SK-N-SH (cell line): ENCODE measurements at regions not wholly inside any gene's neighbourhood (a gene's known extent, or its start where the extent isn't known, plus 50 kb on each side); places are given as distances from the start of the nearest gene placed in this dataset.
"Not testable (repeated sequence)": the region's sequence is repeated elsewhere in the genome, so short reads cannot be mapped to it uniquely, and the experiment has no call there.

ENCODE experiments used
- CTCF ChIA-PET: fragments of 300-600, 350-600 bp; formaldehyde crosslinking; extraction: SDS; loops from one replicate; lab custom pipeline; 2021; lab: Yijun Ruan, JAX
- POLR2A ChIA-PET: fragments of 350-600 bp; sonication (Branson Sonifier 250); formaldehyde crosslinking; extraction: SDS; loops from one replicate; lab custom pipeline; 2020; ENCODE audit warnings: antibody characterized with exemption, inconsistent platforms; lab: Yijun Ruan, JAX
- DNase-seq: peaks from one replicate; pipeline ENCODE4 v3.0.0; 2012
- H2AFZ ChIP-seq: fragments of 200-600 bp; sonication (generic); 2 replicates; pipeline ENCODE4 v1.8.1; 2016; ENCODE audit warnings: antibody characterized with exemption, mild to moderate bottlenecking, low read depth
- H3F3A ChIP-seq: fragments of 200-600 bp; sonication (generic); replicated peaks from 2 replicates; pipeline ENCODE3; 2016; ENCODE audit warnings: antibody characterized with exemption, mild to moderate bottlenecking; ENCODE audit not compliant: insufficient read depth
- H3K27ac ChIP-seq, 2 experiments: fragments of 200-500 bp in 1 of 2; fragments of 200-600 bp in 1 of 2; sonication (Bioruptor generic) in 1 of 2; sonication (generic), shearing (Covaris generic) in 1 of 2; 2 replicates each; pipeline versions ENCODE4 v1.5.1 to v1.6.1; 2014 to 2016; ENCODE audit warnings: low read depth in 2 of 2, inconsistent platforms in 1 of 2, low read length in 1 of 2, mild to moderate bottlenecking in 1 of 2, mixed read lengths in 1 of 2
- H3K27me3 ChIP-seq: fragments of 200-600 bp; sonication (generic), shearing (Covaris generic); 2 replicates; pipeline ENCODE4 v1.6.1; 2016; ENCODE audit warnings: mixed run types; ENCODE audit not compliant: insufficient read depth
- H3K36me3 ChIP-seq, 2 experiments: fragments of 200-500 bp in 1 of 2; fragments of 200-600 bp in 1 of 2; sonication (Bioruptor generic) in 1 of 2; sonication (generic) in 1 of 2; replicated peaks in 1 of 2; 2 replicates each; pipeline versions ENCODE3 to v1.5.1; 2014 to 2016; ENCODE audit warnings: low read length in 1 of 2, mild to moderate bottlenecking in 1 of 2; ENCODE audit not compliant: insufficient read depth in 2 of 2, control insufficient read depth in 1 of 2
- H3K4me1 ChIP-seq, 2 experiments: fragments of 200-500 bp in 1 of 2; fragments of 200-600 bp in 1 of 2; sonication (Bioruptor generic) in 1 of 2; sonication (generic), shearing (Covaris generic) in 1 of 2; 2 replicates each; pipeline versions ENCODE4 v1.5.1 to v1.6.1; 2014 to 2016; ENCODE audit warnings: low read depth in 1 of 2, low read length in 1 of 2, mixed run types in 1 of 2; ENCODE audit not compliant: insufficient read depth in 2 of 2, control insufficient read depth in 1 of 2
- H3K4me2 ChIP-seq: fragments of 200-600 bp; sonication (generic), shearing (Covaris generic); 2 replicates; pipeline ENCODE4 v1.6.1; 2017; ENCODE audit warnings: mixed run types
- H3K4me3 ChIP-seq, 2 experiments: fragments of 200-500 bp in 1 of 2; fragments of 200-600 bp in 1 of 2; sonication (Bioruptor generic) in 1 of 2; sonication (generic), shearing (Covaris generic) in 1 of 2; 2 replicates each; pipeline versions ENCODE4 v1.5.1 to v1.8.1; 2014 to 2016; ENCODE audit warnings: low read depth in 2 of 2, inconsistent platforms in 1 of 2, low read length in 1 of 2, mild to moderate bottlenecking in 1 of 2, mixed read lengths in 1 of 2, moderate library complexity in 1 of 2
- H3K79me2 ChIP-seq: fragments of 200-600 bp; sonication (generic); 2 replicates; pipeline ENCODE4 v1.8.1; 2017; ENCODE audit warnings: mild to moderate bottlenecking; ENCODE audit not compliant: insufficient read depth
- H3K9ac ChIP-seq: fragments of 200-600 bp; sonication (generic); 2 replicates; pipeline ENCODE4 v1.6.1; 2017; ENCODE audit warnings: mixed run types
- H3K9me2 ChIP-seq: fragments of 200-600 bp; sonication (generic); 2 replicates; pipeline ENCODE4 v1.6.1; 2017; ENCODE audit warnings: mixed run types
- H3K9me3 ChIP-seq: fragments of 200-600 bp; sonication (generic); 2 replicates; pipeline ENCODE4 v1.6.1; 2017; ENCODE audit warnings: mixed run types, mild to moderate bottlenecking, moderate library complexity
- H4K20me1 ChIP-seq: fragments of 200-600 bp; sonication (generic); 2 replicates; pipeline ENCODE4 v1.6.1; 2017; ENCODE audit warnings: mild to moderate bottlenecking, mixed run types; ENCODE audit not compliant: insufficient read depth
- CTCF ChIP-seq: fragments of 200-600 bp; sonication (generic); IDR thresholded peaks from 2 replicates; pipeline ENCODE4 v1.6.1; 2017; ENCODE audit warnings: antibody characterized with exemption, mild to moderate bottlenecking, moderate library complexity
- EP300 ChIP-seq, 2 experiments: IDR thresholded peaks; 2 replicates each; pipeline versions ENCODE4 v1.4.0 to v1.6.1; 2012; ENCODE audit warnings: borderline replicate concordance in 1 of 2, low read depth in 1 of 2, low read length in 1 of 2
- EZH2phosphoT487 ChIP-seq: fragments of 200-600 bp; sonication (generic); IDR thresholded peaks from 2 replicates; pipeline ENCODE4 v1.6.1; 2017; ENCODE audit warnings: low read depth, mixed run types, mild to moderate bottlenecking, antibody characterized with exemption, moderate library complexity, borderline replicate concordance
- FOSL2 ChIP-seq: IDR thresholded peaks from 2 replicates; pipeline ENCODE4 v1.4.0; 2012; ENCODE audit warnings: low read depth, mild to moderate bottlenecking, moderate library complexity, borderline replicate concordance
- FOXJ3 ChIP-seq: sonication (generic); formaldehyde crosslinking; IDR thresholded peaks from 2 replicates; pipeline ENCODE4 v1.5.1; 2020; ENCODE audit warnings: mild to moderate bottlenecking, missing genetic modification reagents
- FOXM1 ChIP-seq: IDR thresholded peaks from 2 replicates; pipeline ENCODE4 v1.4.0; 2012; ENCODE audit warnings: low read depth, mild to moderate bottlenecking
- MEF2A ChIP-seq: IDR thresholded peaks from 2 replicates; pipeline ENCODE4 v1.4.0; 2012; ENCODE audit warnings: low read depth, borderline replicate concordance
- MXI1 ChIP-seq: IDR thresholded peaks from 2 replicates; pipeline ENCODE4 v1.6.1; 2012; ENCODE audit warnings: mild to moderate bottlenecking, low read depth, low read length, improper control_type of control experiment
- NFIC ChIP-seq: IDR thresholded peaks from 2 replicates; pipeline ENCODE4 v1.4.0; 2012; ENCODE audit warnings: borderline replicate concordance
- NRF1 ChIP-seq: IDR thresholded peaks from 2 replicates; pipeline ENCODE4 v1.6.1; 2012; ENCODE audit warnings: low read depth, mild to moderate bottlenecking, low read length
- RCOR1 ChIP-seq: fragments of 150-350 bp; IDR thresholded peaks from 2 replicates; pipeline ENCODE4 v1.6.1; 2017; ENCODE audit warnings: antibody characterized with exemption, low read length
- RFX5 ChIP-seq: IDR thresholded peaks from 2 replicates; pipeline ENCODE4 v1.6.1; 2012; ENCODE audit warnings: mild to moderate bottlenecking, improper control_type of control experiment, low read length
- TEAD4 ChIP-seq: IDR thresholded peaks from 2 replicates; pipeline ENCODE4 v1.4.0; 2012; ENCODE audit warnings: mild to moderate bottlenecking, borderline replicate concordance; ENCODE audit not compliant: insufficient read depth
- USF1 ChIP-seq: IDR thresholded peaks from 2 replicates; pipeline ENCODE4 v1.4.0; 2012; ENCODE audit warnings: low read depth, borderline replicate concordance
- YY1 ChIP-seq: IDR thresholded peaks from 2 replicates; pipeline ENCODE4 v1.4.0; 2012; ENCODE audit warnings: low read depth, mild to moderate bottlenecking
- whole genome bisulfite sequencing: methylation state at CpG from one replicate; pipeline ENCODE4 v1.1.6; 2017; ENCODE audit warnings: low lambda C conversion rate; 5-methylcytosine and 5-hydroxymethylcytosine counted together

- H2AFZ ChIP-seq = no peak overlapping the region
- no peaks in the 10 kb centered on the region for H3K79me2 ChIP-seq
- no peaks in the 10 kb centered on the region for H3K9me3 ChIP-seq
- CTCF ChIA-PET = no interaction called here
- H3K4me3 ChIP-seq = no peak overlapping the region
- POLR2A ChIA-PET = no interaction called here
- no peak for DNase-seq
- H3K27me3 ChIP-seq = no peaks in the 10 kb centered on the region
- H4K20me1 ChIP-seq = no peaks in the 10 kb centered on the region
- H3K9me2 ChIP-seq = no peaks in the 10 kb centered on the region
- TF ChIP-seq FOXM1 (no peak), USF1 (no peak), CTCF (no peak), RFX5 (no peak), MXI1 (no peak), MEF2A (no peak), RCOR1 (no peak), TEAD4 (no peak), NRF1 (no peak), FOXJ3 (CRISPR knock-in tag) (no peak), FOSL2 (no peak), YY1 (no peak), EZH2phosphoT487 (no peak), NFIC (no peak), EP300 (IDR thresholded peaks at IDR 0.05; ENCODE audit: borderline replicate concordance in 1 of 2, low read depth in 1 of 2, low read length in 1 of 2) (no peak)
- peaks cover 0 to 19% of the 10 kb centered on the region in 2 experiments; a peak in 1 of 4 replicates for H3K4me1 ChIP-seq
- 43% methylated on average over 1 of the region's 1 CpG for WGBS
- peaks cover 12% of the 10 kb centered on the region for H3F3A ChIP-seq
- no peak overlapping the region for H3K4me2 ChIP-seq
- no peaks in the 10 kb centered on the region for H3K36me3 ChIP-seq
- no peak overlapping the region for H3K9ac ChIP-seq
- no peak overlapping the region for H3K27ac ChIP-seq
Observed at GRCh38 chr6:81933608-81934051, 181.1 kb upstream of the TENT5A start.

- TF ChIP-seq EP300 (IDR thresholded peaks at IDR 0.05; ENCODE audit: borderline replicate concordance in 1 of 2, low read depth in 1 of 2, low read length in 1 of 2) = no peak
- Histone ChIP-seq H3K36me3 (no peaks in the 10 kb centered on the region), H3K27ac (no peak overlapping the region), H3K79me2 (no peaks in the 10 kb centered on the region), H3K4me3 (no peak overlapping the region), H3K9ac (no peak overlapping the region), H3K9me2 (no peaks in the 10 kb centered on the region), H3K4me1 (peaks cover 0 to 14% of the 10 kb centered on the region in 2 experiments; a peak in 1 of 4 replicates), H3K4me2 (no peak overlapping the region), H3F3A (peaks cover 7% of the 10 kb centered on the region), H3K9me3 (no peaks in the 10 kb centered on the region), H2AFZ (no peak overlapping the region), H4K20me1 (no peaks in the 10 kb centered on the region), H3K27me3 (no peaks in the 10 kb centered on the region)
- POLR2A ChIA-PET = no interaction called here
- WGBS = 91% methylated on average over 3 of the region's 3 CpGs
- DNase-seq = no peak
- CTCF ChIA-PET = no interaction called here
Observed at GRCh38 chr6:81933089-81933488, 180.6 kb upstream of the TENT5A start.

- H3K36me3 ChIP-seq, H3K27ac ChIP-seq, H3K4me2 ChIP-seq, H3K9ac ChIP-seq, H3F3A ChIP-seq, H3K9me3 ChIP-seq, H3K27me3 ChIP-seq, CTCF ChIA-PET, POLR2A ChIA-PET, H4K20me1 ChIP-seq, H3K9me2 ChIP-seq, H3K79me2 ChIP-seq, H3K4me1 ChIP-seq, H3K4me3 ChIP-seq, H2AFZ ChIP-seq, DNase-seq: not testable (repeated sequence)
Observed at GRCh38 chr6:81932448-81932847, 180.0 kb upstream of the TENT5A start.
